HG02588 (cell line): ENCODE measurements at regions not wholly inside any gene's neighbourhood (a gene's known extent, or its start where the extent isn't known, plus 50 kb on each side); places are given as distances from the start of the nearest gene placed in this dataset.
A peak's percentile ranks its signal among the peaks of the same experiment; 100 is the strongest.

Experiments
- ATAC-seq: cut with Tn5 transposase; IDR thresholded peaks from one replicate; pipeline ENCODE4 v1.9.1; 2021; ENCODE audit warnings: mild to moderate bottlenecking, moderate library complexity; ENCODE audit not compliant: unreplicated experiment

GRCh38 chr5:107325866-107326265 lies 344.9 kb downstream of the EFNA5 start:
- no peak for ATAC-seq

DNA sequence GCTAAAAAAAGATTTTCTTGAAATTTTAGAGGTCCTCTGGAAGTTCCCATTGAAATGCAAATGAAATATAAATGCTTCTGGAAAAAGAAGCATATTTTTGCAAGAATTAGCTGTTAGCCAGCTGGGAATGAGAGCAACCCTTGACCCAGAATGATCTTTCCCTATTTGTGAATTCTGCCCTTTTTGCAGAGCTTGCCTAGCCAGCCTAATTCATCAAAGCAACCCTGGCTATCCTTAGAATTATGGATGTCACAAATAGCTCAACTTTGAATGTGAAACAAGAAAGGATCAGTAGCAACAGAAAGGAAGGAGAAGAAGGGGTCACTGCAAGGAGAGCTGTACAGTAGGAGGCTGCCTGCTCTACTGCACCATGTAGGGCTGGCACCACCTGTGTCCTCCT lies 345.9 kb downstream of the EFNA5 start:
- ATAC-seq = no peak

- no peak for ATAC-seq
Measured at GRCh38 chr5:107324071-107324470, 346.7 kb downstream of the EFNA5 start.

DNA sequence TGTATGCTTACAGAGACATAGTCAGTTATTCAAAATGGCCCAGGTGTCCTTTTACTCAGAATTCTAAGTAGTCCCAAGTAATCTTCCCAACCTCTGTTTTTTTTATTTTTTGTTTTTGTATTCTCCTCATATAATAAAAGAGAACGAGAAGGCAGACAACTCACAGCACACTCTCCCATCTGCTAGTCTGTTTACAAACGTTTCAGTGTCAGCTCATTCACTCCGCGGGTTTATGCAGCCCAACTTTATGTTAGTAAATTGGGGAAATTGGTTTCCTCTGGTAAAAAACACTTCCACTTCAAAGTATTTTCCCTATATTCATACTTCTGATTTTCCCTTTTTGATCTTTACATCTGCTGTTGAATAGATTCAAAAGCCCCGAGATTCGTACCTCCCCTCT lies 347.2 kb downstream of the EFNA5 start:
- ATAC-seq = no peak

GRCh38 chr5:107322936-107323335 lies 347.8 kb downstream of the EFNA5 start:
- ATAC-seq = no peak

DNA sequence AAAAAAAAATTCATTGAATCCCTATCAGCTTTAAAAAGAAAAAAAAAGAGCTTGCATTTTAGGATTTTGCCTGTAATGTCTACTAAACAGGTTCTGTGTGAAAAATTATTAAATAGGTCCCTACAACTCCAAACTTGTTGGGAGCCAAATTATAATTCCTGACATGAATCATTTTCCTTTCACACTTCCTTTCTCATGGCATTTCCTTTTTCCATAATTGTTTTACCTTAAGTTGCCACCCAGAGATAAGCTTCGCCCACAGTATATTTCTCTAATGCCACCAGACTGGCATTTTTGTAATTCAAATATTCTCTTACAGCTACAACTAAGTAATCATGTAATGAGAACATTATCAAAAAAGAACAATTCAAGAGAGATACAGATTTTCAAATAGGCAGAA lies 348.8 kb downstream of the EFNA5 start:
- ATAC-seq = no peak

DNA sequence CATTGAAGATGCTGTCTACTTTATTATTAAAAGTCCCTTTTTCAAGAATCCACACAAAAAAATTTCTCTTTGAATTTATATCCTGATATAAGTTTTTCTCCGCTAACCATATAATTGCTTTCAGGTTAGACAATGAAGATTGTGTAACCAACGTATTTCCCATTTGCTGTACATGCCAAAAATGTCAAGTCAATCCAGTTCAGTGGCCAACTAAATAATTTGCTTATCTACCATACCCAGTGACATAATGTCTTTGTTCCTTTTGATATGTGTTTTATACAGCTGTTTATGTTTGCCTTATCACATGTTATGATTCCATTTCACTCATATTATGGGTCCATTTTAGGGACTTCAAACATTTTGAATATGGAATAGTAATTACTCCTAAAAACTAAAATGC lies 349.9 kb downstream of the EFNA5 start:
- no peak for ATAC-seq

- ATAC-seq = no peak
Measured at GRCh38 chr5:107320376-107320775, 350.4 kb downstream of the EFNA5 start.

DNA sequence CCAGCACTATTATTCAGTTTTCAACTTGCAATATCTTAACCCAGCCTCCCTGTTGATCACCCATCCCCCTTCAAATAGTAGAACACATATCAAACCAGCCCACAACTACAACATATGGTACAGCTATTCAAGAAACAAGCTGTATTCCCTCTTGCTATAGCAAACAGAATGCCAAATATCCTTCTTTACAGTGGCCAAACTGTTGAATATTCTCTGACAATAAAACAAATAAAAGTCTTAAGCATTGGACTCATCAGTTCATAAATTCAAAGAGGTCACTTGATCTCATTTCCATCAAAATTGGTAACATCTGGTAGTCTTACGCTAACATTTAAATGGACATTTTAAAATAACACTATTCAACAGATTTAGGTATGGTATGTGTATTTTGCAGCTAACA lies 350.8 kb downstream of the EFNA5 start:
- no peak for ATAC-seq

DNA sequence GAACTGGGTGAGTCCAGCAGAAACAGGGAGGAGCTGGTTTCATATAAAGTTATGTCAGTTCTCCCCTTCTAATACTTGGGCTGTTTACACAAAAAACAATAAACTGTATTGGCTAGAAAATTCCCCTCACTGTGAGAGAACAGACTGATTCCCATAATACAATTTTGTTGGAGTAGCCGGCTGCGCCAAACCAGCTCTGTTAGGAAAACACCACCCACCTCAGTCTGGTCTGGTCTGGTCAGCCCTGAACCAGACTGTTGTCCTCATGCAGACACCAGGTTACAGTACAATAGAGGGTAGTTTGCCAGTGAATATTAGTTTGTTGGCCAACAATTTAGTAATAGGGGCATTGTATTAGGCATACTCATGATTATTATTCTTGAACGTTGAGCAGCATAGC lies 356.4 kb downstream of the EFNA5 start:
- no peak for ATAC-seq

DNA sequence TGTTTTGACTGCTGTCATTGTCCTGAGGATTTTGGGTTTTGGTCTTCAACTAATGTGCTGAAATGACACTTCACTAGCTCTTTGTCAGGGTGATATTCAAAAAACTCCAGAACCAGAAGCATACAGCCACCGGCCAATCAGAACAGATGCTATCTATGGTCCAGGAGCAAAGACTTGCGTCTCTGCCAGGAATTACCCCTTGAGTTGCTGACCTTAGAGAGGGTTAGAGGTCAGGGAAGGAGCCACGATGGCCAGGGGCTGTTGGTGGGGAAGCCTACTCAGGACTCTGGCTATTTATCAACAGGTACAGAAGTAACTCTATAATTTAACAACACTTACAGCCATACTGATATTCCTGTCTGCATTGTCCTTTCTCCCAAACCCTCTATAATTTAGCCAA lies 356.8 kb downstream of the EFNA5 start:
- ATAC-seq = no peak

DNA sequence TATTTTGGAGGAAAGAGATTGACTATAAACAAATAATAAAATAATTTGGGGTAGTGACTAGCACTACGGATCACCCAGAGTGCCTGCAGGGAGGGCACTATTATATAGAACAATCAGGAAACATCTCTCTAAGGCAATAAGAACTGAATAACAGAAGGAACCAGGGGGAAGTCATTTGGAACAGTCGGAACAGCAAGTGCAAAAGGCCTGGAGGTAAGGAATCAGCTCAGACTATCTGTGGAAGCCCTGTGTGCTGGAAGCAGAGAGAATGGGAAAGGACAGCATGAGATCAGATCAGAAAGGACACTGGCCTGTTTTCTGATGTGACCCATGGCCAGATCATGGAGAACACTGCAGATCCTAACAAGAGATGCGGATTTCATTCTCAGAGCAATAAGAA lies 357.6 kb downstream of the EFNA5 start:
- ATAC-seq = no peak

DNA sequence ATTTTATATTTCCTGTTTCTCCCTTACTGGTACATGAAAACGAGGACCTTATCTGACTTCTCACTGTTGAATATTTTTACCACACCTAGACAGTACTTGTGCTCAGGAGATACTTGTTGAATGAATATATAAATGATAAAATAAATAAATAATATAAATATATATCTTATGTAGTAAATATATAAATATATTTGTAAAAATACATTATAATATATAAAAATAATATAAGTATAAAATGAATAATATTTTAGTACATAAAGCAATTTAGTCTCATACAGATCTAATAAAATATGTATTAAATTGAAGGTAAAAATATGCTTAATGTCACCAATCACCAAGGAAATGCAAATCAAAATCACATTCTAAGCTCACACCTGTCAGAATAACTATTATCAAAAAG lies 360.6 kb downstream of the EFNA5 start:
- ATAC-seq = no peak

DNA sequence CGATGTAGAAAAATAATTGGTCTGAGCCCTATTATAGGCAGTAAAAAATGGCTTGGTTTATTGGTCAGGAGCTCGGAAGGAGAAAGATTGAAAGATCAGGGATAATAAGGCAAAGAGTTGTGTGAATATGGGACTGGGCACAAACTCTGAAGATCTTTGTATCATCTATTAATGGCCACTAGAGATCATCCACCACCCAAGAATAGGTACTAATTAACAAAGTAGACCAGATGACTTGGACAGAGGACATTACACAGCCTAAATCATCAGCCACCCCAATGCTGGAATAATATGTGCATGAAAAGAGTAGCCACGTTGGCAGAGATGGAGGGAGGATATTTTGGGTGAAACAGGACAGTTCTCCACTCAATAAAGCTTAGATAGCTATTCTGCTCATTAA lies 364.1 kb downstream of the EFNA5 start:
- no peak for ATAC-seq

DNA sequence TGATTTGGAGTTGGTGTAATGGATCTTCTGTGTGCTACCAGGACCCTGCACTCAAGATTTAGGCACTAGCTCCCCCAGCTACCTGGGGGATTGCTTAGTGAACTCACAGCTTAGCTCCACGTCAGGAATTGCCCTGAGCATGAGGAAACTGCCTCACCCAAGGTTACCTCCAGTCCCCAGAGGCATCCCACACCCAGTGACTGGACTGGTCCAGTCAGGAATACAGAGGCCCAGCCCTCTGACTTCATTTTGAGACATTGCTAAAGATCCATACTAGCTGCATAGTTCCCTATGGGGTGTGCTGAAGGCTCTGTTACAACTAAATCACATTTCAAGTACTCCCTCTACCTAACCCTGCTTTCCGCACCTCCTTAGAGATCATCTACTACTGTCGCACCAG lies 364.7 kb downstream of the EFNA5 start:
- ATAC-seq = no peak

DNA sequence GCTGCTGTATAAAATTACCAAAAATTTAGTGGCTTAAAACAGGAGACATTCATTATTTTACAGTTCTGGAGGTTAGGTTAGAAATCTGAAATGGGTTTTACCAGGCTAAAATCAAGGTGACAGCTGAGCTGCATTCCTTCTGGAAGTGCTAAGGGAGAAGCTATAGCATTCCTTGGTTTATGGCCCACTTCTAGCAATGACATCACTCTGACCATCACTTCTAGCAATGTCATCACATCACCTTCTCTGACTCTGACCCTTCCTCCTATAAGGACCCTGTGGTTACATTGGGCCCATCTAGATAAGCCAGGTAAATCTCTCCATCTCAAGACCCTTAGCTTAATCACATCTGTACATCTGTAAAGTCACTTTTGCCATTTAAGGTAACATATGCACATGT lies 366.1 kb downstream of the EFNA5 start:
- ATAC-seq = no peak

- ATAC-seq = no peak
Measured at GRCh38 chr5:107303171-107303968, 367.4 kb downstream of the EFNA5 start.

- peak; percentile 58 for ATAC-seq
Measured at GRCh38 chr5:107302441-107302840, 368.3 kb downstream of the EFNA5 start.

DNA sequence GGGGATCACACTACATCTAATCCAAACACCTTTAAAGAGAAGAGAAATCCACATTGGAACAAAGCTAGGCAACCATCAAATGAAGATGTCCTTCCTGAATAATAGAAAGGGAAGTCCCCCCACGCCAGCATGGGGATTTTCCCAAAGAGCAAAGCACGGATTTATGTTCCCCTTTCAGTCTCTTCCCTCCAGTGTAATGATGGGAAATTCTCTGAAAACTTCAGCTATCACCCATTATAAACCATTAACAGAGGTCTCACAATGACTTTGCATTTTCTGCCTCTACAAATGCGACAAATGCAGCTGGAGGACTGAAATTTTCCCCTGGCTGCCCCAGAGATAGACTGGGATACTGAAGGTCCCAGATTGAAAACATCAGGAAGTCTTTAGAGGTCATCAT lies 368.7 kb downstream of the EFNA5 start:
- ATAC-seq = peak; percentile 33

DNA sequence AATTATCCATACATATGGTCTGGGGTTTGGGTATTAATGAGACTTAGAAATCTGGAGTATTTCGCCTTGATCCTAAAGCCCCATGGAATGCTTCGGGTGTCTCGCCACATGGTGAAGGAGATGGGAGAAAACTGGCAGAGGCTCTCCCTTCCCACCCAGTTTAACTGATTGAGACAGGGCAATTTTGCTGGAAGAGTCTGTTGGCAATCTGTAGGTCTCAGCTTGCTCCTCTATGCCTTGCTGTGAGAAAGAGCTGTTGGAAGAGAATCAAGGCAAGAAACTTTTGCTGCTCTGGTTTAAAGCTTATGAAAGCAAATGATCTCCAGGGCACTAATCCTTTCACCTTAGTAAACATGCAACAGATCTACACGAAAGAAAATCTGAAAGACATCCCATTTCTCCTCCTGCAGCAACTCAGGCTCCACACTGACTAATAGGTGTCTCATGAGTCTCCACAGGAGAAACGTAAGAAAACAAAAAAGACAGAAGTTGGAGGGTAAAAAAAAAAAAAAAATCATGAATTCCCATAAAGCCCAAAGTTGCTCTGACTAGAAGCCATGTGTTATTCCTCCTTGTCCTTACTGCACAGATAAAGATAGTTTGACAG lies 369.9 kb downstream of the EFNA5 start:
- no peak for ATAC-seq

DNA sequence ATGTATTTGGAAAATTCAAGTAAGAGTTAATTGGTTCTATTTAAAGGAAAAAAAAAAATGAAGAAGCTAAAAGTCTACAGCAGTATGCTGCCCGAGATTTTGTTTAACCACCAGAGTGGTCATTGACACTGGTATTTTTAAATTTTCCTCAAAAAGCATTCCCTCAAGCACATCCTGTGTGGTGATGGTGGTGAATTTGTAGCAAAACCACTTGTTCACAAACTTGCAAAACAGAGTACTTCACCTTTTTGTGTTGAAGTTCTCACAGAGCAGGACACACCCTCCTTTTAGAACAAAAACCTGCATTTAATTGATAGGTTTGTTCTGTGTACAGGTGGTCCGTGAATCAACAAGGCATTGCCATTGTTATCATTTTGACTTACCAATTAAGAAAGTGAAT lies 374.2 kb downstream of the EFNA5 start:
- ATAC-seq = no peak

- no peak for ATAC-seq
Measured at GRCh38 chr5:107295914-107296313, 374.8 kb downstream of the EFNA5 start.

- no peak for ATAC-seq
Measured at GRCh38 chr5:107294669-107295068, 376.1 kb downstream of the EFNA5 start.
